Ovary (tissue), 7 donors: ENCODE measurements at regions not wholly inside any gene's neighbourhood (a gene's known extent, or its start where the extent isn't known, plus 50 kb on each side); places are given as distances from the start of the nearest gene placed in this dataset.

Source experiments
- DNase-seq, 5 donors: peaks; one replicate each; pipeline ENCODE4 v3.0.0-alpha.2; 2019 to 2020
- H3K27ac ChIP-seq, 2 donors: fragments of 200-600 bp; one replicate each; pipeline versions ENCODE4 v1.5.1 to v1.8.0; 2019 to 2022
- H3K27me3 ChIP-seq: fragments of 200-600 bp; one replicate; pipeline ENCODE4 v1.8.0; 2022
- H3K36me3 ChIP-seq: fragments of 200-600 bp; sonication (generic); one replicate; pipeline ENCODE4 v1.5.1; 2019
- H3K4me1 ChIP-seq: one replicate; pipeline ENCODE4 v1.8.1; 2013; ENCODE audit warnings: mild to moderate bottlenecking, moderate library complexity; ENCODE audit not compliant: insufficient read depth
- H3K4me3 ChIP-seq: fragments of 200-600 bp; sonication (generic); one replicate; pipeline ENCODE4 v1.5.1; 2017
- H3K9me3 ChIP-seq, 2 donors: fragments of 200-600 bp in 1 of 2; sonication (generic) in 1 of 2; one replicate each; pipeline versions ENCODE4 v1.5.1 to v1.8.1; 2013 to 2019; ENCODE audit warnings: mild to moderate bottlenecking in 1 of 2, moderate library complexity in 1 of 2
- EP300 ChIP-seq: sonication (generic); formaldehyde crosslinking; IDR thresholded peaks from one replicate; pipeline ENCODE4 v1.6.1; 2017; ENCODE audit warnings: antibody characterized with exemption
- POLR2A ChIP-seq: fragments of 450-650 bp; IDR thresholded peaks from one replicate; pipeline ENCODE4 v1.6.1; 2017; ENCODE audit warnings: antibody characterized with exemption, mild to moderate bottlenecking, moderate library complexity
- WGBS, 3 donors: extraction: QIAGEN DNeasy Blood & Tissue Kit in 1 of 3; methylation state at CpG; one replicate each; pipeline versions ENCODE4 v1.1.5 to v1.1.7; 2013 to 2017; 5-methylcytosine and 5-hydroxymethylcytosine counted together
- intact Hi-C, 4 donors: fragments of 100-400 bp; cut with DNase I; formaldehyde crosslinking; loops; one replicate each; pipeline versions ENCODE4 v1.11.0 to v1.15.1; 2022 to 2023
- TF ChIP-seq, protein P1 (sequence below), 3 donors: fragments of 450-650 bp in 2 of 3; fragments of 200-600 bp in 1 of 3; IDR thresholded peaks; one replicate each; pipeline versions ENCODE4 v1.5.1 to v1.8.0; 2016 to 2022; ENCODE audit warnings: antibody characterized with exemption in 3 of 3, mild to moderate bottlenecking in 1 of 3
- donor health status: DM: no; HTN: no; CAD: no; lungs with moderate emphysema.
- donor health status: DM: no; HTN: no; CAD: no.
- donor health status: Bipolar disorder and iron deficiency.
- donor health status: DM: no; HTN: no; CAD: no.
- donor health status: DM: yes; HTN: yes; CAD: no.

- H3K36me3 ChIP-seq = no peaks in the 10 kb centered on the region
- 34 to 42% (median 34%) methylated on average over 4 of the region's 4 CpGs for WGBS, 3 donors
- TF ChIP-seq EP300 = no peak
Measured at GRCh38 chr3:166714206-166714605, 665.9 kb downstream of the ZBBX start.

DNA sequence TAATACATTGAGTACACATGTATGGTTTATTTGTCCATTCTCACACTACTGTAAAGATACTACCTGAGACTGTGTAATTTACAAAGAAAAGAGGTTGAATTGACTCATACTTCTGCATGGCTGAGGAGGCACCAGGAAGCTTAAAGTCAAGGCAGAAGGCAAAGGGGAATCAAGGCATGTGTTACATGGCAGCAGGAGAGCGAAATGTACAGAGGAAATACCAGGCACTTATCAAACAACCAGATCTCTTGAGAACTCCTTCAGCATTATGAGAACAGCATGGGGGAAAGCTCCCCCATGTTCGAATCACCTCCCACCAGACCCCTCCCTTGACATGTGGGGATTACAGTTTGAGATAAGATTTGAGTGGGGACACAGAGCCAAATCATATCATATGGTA lies 666.3 kb downstream of the ZBBX start:
- no peak overlapping the region for H3K4me3 ChIP-seq
- H3K4me1 ChIP-seq = no peaks in the 10 kb centered on the region
- no peaks in the 10 kb centered on the region for H3K27me3 ChIP-seq
- no peaks in the 10 kb centered on the region for H3K9me3 ChIP-seq
- intact Hi-C loops = no loop called here
- TF ChIP-seq EP300 (no peak), POLR2A (no peak)
- TF ChIP-seq, protein P1, sequence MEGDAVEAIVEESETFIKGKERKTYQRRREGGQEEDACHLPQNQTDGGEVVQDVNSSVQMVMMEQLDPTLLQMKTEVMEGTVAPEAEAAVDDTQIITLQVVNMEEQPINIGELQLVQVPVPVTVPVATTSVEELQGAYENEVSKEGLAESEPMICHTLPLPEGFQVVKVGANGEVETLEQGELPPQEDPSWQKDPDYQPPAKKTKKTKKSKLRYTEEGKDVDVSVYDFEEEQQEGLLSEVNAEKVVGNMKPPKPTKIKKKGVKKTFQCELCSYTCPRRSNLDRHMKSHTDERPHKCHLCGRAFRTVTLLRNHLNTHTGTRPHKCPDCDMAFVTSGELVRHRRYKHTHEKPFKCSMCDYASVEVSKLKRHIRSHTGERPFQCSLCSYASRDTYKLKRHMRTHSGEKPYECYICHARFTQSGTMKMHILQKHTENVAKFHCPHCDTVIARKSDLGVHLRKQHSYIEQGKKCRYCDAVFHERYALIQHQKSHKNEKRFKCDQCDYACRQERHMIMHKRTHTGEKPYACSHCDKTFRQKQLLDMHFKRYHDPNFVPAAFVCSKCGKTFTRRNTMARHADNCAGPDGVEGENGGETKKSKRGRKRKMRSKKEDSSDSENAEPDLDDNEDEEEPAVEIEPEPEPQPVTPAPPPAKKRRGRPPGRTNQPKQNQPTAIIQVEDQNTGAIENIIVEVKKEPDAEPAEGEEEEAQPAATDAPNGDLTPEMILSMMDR (IDR thresholded peaks at IDR 0.05) = no peak
- no peak for DNase-seq
- WGBS, 3 donors = 22 to 65% (median 58%) methylated on average over 2 of the region's 2 CpGs
- no peaks in the 10 kb centered on the region for H3K36me3 ChIP-seq
- H3K27ac ChIP-seq = no peak overlapping the region

More at GRCh38 chr3:166714206-166714605, 665.9 kb downstream of the ZBBX start:
- intact Hi-C loops = no loop called here
- Histone ChIP-seq H3K9me3 (no peaks in the 10 kb centered on the region), H3K27ac (no peak overlapping the region), H3K4me1 (no peaks in the 10 kb centered on the region), H3K4me3 (no peak overlapping the region), H3K27me3 (no peaks in the 10 kb centered on the region)
- no peak for DNase-seq

GRCh38 chr3:166706094-166706493 lies 674.0 kb downstream of the ZBBX start:
- intact Hi-C loops = no loop called here
- no peak overlapping the region for H3K4me3 ChIP-seq
- DNase-seq = no peak
- H3K27me3 ChIP-seq = no peaks in the 10 kb centered on the region
- TF ChIP-seq EP300 (no peak), POLR2A (no peak)
- TF ChIP-seq, protein P1 (IDR thresholded peaks at IDR 0.05) = no peak
- no peak overlapping the region for H3K27ac ChIP-seq
- no peaks in the 10 kb centered on the region for H3K9me3 ChIP-seq
- WGBS, 3 donors = 20 to 45% (median 22%) methylated on average over 2 of the region's 2 CpGs
- no peaks in the 10 kb centered on the region for H3K36me3 ChIP-seq
- no peaks in the 10 kb centered on the region for H3K4me1 ChIP-seq

- DNase-seq = no peak
- no peaks in the 10 kb centered on the region for H3K4me1 ChIP-seq
- intact Hi-C loops = no loop called here
- no peaks in the 10 kb centered on the region for H3K36me3 ChIP-seq
- WGBS, 3 donors = 67 to 88% (median 75%) methylated on average over 1 of the region's 1 CpG
- TF ChIP-seq EP300 (no peak), POLR2A (no peak)
- TF ChIP-seq, protein P1 (IDR thresholded peaks at IDR 0.05) = no peak
- no peak overlapping the region for H3K4me3 ChIP-seq
- no peaks in the 10 kb centered on the region for H3K27me3 ChIP-seq
- H3K27ac ChIP-seq = no peak overlapping the region
- no peaks in the 10 kb centered on the region for H3K9me3 ChIP-seq
Measured at GRCh38 chr3:166697495-166697894, 682.6 kb downstream of the ZBBX start.

GRCh38 chr3:166696103-166696502 lies 684.0 kb downstream of the ZBBX start:
- intact Hi-C loops = no loop called here
- Histone ChIP-seq H3K9me3 (no peaks in the 10 kb centered on the region), H3K27me3 (no peaks in the 10 kb centered on the region), H3K4me3 (no peak overlapping the region), H3K27ac (no peak overlapping the region), H3K4me1 (no peaks in the 10 kb centered on the region), H3K36me3 (no peaks in the 10 kb centered on the region)
- DNase-seq = no peak
- no peak for TF ChIP-seq POLR2A
- TF ChIP-seq, protein P1 (IDR thresholded peaks at IDR 0.05) = no peak
- WGBS, 3 donors = 75 to 86% (median 77%) methylated on average over 2 of the region's 2 CpGs
